IMR-90 (cell line): ENCODE measurements at regions not wholly inside any gene's neighbourhood (a gene's known extent, or its start where the extent isn't known, plus 50 kb on each side); places are given as distances from the start of the nearest gene placed in this dataset.

ENCODE experiments used
- ATAC-seq: fragments of 200-7000 bp; cut with Tn5 transposase; 2 replicates; pipeline ENCODE4 v1.9.1; 2020; ENCODE audit warnings: low read depth, mild to moderate bottlenecking, moderate library complexity
- BruUV-seq: library from RNA; stranded (reverse); fragments of 400-500 nt; replicated peaks from 2 replicates; lab custom pipeline; 2021; lab: Mats Ljungman, UMichigan
- CTCF ChIA-PET: fragments of 300-600 bp; formaldehyde crosslinking; extraction: SDS; loops from one replicate; lab custom pipeline; 2021; ENCODE audit warnings: antibody characterized with exemption; lab: Yijun Ruan, JAX
- POLR2A ChIA-PET: fragments of 300-600 bp; sonication (Branson Sonifier 250); formaldehyde crosslinking; loops from one replicate; lab custom pipeline; 2022; ENCODE audit warnings: antibody characterized with exemption; ENCODE audit not compliant: unreplicated experiment; lab: Charles Lee
- DNase-seq: peaks from one replicate; pipeline ENCODE4 v3.0.0; 2013
- H2AFZ ChIP-seq: replicated peaks from 2 replicates; pipeline ENCODE3; 2013; ENCODE audit warnings: low read length, mild to moderate bottlenecking; ENCODE audit not compliant: poor library complexity
- H2AK5ac ChIP-seq: 2 replicates; pipeline ENCODE4 v1.6.1; 2013; ENCODE audit warnings: low read depth, low read length, inconsistent platforms
- H2AK9ac ChIP-seq: replicated peaks from 2 replicates; pipeline ENCODE3; 2013; ENCODE audit warnings: mild to moderate bottlenecking, low read depth, low read length, moderate library complexity; ENCODE audit not compliant: poor library complexity
- H2BK120ac ChIP-seq: 2 replicates; pipeline ENCODE4 v1.6.1; 2013; ENCODE audit warnings: low read depth, low read length, inconsistent platforms
- H2BK15ac ChIP-seq: 3 replicates; pipeline ENCODE4 v1.6.1; 2013; ENCODE audit warnings: low read depth, low read length, inconsistent platforms
- H2BK20ac ChIP-seq: 2 replicates; pipeline ENCODE4 v1.6.1; 2013; ENCODE audit warnings: low read depth, mild to moderate bottlenecking, inconsistent platforms, low read length, moderate library complexity
- H2BK5ac ChIP-seq: 2 replicates; pipeline ENCODE4 v1.6.1; 2013; ENCODE audit warnings: mild to moderate bottlenecking, low read depth, low read length, inconsistent platforms; ENCODE audit not compliant: poor library complexity, severe bottlenecking
- H3K14ac ChIP-seq: replicated peaks from 2 replicates; pipeline ENCODE4 v1.6.1; 2013; ENCODE audit warnings: low read depth, low read length, inconsistent platforms
- H3K18ac ChIP-seq: 2 replicates; pipeline ENCODE4 v1.6.1; 2013; ENCODE audit warnings: low read depth, low read length, control low read depth
- H3K23ac ChIP-seq: 2 replicates; pipeline ENCODE4 v1.6.1; 2013; ENCODE audit warnings: low read depth, low read length, inconsistent platforms
- H3K27ac ChIP-seq: 2 replicates; pipeline ENCODE4 v1.5.1; 2013; ENCODE audit warnings: mild to moderate bottlenecking, control low read depth, low read length; ENCODE audit not compliant: insufficient read depth
- H3K27me3 ChIP-seq: 2 replicates; pipeline ENCODE4 v1.6.1; 2013; ENCODE audit warnings: low read length; ENCODE audit not compliant: control insufficient read depth, insufficient read depth
- H3K36me3 ChIP-seq: 2 replicates; pipeline ENCODE4 v1.6.1; 2013; ENCODE audit warnings: low read length, mixed read lengths; ENCODE audit not compliant: control insufficient read depth, insufficient read depth
- H3K4ac ChIP-seq: 2 replicates; pipeline ENCODE4 v1.6.1; 2013; ENCODE audit warnings: low read depth, low read length, inconsistent platforms
- H3K4me1 ChIP-seq: 2 replicates; pipeline ENCODE4 v1.6.1; 2013; ENCODE audit warnings: low read length, mixed read lengths; ENCODE audit not compliant: control insufficient read depth, insufficient read depth
- H3K4me2 ChIP-seq: 2 replicates; pipeline ENCODE4 v1.6.1; 2013; ENCODE audit warnings: low read depth, mild to moderate bottlenecking, control low read depth, low read length, moderate library complexity
- H3K4me3 ChIP-seq: 2 replicates; pipeline ENCODE4 v1.5.1; 2013; ENCODE audit warnings: low read depth, mild to moderate bottlenecking, control low read depth, low read length, moderate library complexity; ENCODE audit not compliant: insufficient read depth
- H3K56ac ChIP-seq: 2 replicates; pipeline ENCODE4 v1.6.1; 2013; ENCODE audit warnings: low read length, inconsistent platforms; ENCODE audit not compliant: insufficient read depth; ENCODE audit errors: extremely low read depth
- H3K79me1 ChIP-seq, 2 experiments: 2 replicates each; pipeline ENCODE4 v1.6.1; 2013; ENCODE audit warnings: low read length in 2 of 2, inconsistent platforms in 1 of 2, low read depth in 1 of 2
- H3K9ac ChIP-seq: 2 replicates; pipeline ENCODE4 v1.6.1; 2013; ENCODE audit warnings: low read depth, low read length, control low read depth
- H3K9me1 ChIP-seq: 2 replicates; pipeline ENCODE4 v1.6.1; 2013; ENCODE audit warnings: low read length, inconsistent platforms; ENCODE audit not compliant: insufficient read depth
- H3K9me3 ChIP-seq: 2 replicates; pipeline ENCODE4 v1.6.1; 2013; ENCODE audit warnings: low read length; ENCODE audit not compliant: control insufficient read depth, insufficient read depth
- H4K20me1 ChIP-seq: 2 replicates; pipeline ENCODE4 v1.6.1; 2013; ENCODE audit warnings: low read length, inconsistent platforms; ENCODE audit not compliant: insufficient read depth
- H4K5ac ChIP-seq: 2 replicates; pipeline ENCODE4 v1.6.1; 2013; ENCODE audit warnings: mild to moderate bottlenecking, low read depth, low read length, control low read depth
- H4K8ac ChIP-seq, 2 experiments: 2 replicates each; pipeline ENCODE4 v1.6.1; 2013; ENCODE audit warnings: low read depth in 2 of 2, low read length in 2 of 2, control low read depth in 1 of 2, inconsistent platforms in 1 of 2
- H4K91ac ChIP-seq: 2 replicates; pipeline ENCODE4 v1.6.1; 2013; ENCODE audit warnings: low read depth, low read length, inconsistent platforms; ENCODE audit not compliant: insufficient read depth
- CEBPB ChIP-seq: IDR thresholded peaks from 2 replicates; pipeline ENCODE4 v1.6.1; 2012; ENCODE audit warnings: low read depth, low read length, improper control_type of control experiment
- CHD1 ChIP-seq: IDR thresholded peaks from 2 replicates; pipeline ENCODE4 v1.6.1; 2012; ENCODE audit warnings: low read depth, low read length, improper control_type of control experiment
- MXI1 ChIP-seq: IDR thresholded peaks from 2 replicates; pipeline ENCODE4 v1.6.1; 2012; ENCODE audit warnings: low read depth, mild to moderate bottlenecking, low read length, moderate library complexity, borderline replicate concordance
- WGBS, 2 experiments: methylation state at CpG; one replicate each; pipeline versions ENCODE4 v1.1.5 to v1.1.7; 2013; ENCODE audit warnings: missing lambda C conversion rate in 2 of 2; ENCODE audit not compliant: insufficient read length in 1 of 2; ENCODE audit errors: extremely low coverage in 2 of 2; 5-methylcytosine and 5-hydroxymethylcytosine counted together
- dilution Hi-C: fragments of 300-500 bp; cut with HindIII; formaldehyde crosslinking; loops from one replicate; pipeline ENCODE4 v1.14.3; 2018; ENCODE audit warnings: low sequenced_read_pairs; ENCODE audit not compliant: unreplicated experiment
- in situ Hi-C: fragments of 300-500 bp; cut with MboI; formaldehyde crosslinking; loops from 3 replicates; pipeline ENCODE4 v1.14.3; 2019; ENCODE audit warnings: low sequenced_read_pairs, inconsistent platforms, mixed read lengths
- intact Hi-C: fragments of 100-400 bp; cut with micrococcal nuclease; formaldehyde crosslinking; loops from 2 replicates; pipeline ENCODE4 v1.10.0; 2022

DNA sequence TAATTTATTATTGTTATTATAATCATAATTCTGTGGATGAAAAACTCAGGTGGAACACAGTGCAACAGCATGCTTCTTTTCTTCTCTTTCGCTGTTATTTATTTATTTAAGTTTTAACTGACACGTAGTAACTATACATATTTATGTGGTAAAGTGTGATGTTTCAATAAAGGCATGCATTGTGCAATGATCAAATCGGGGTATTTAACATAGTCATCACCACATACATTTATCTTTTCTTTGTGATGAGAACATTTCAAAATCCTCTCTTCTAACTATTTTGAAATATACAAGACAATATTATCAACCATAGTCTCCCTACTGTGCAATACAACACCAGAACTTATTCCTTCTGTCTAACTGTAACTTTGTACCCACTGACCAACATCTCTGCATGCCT is 152.5 kb upstream of the LYZL1 start:
- in situ Hi-C loops = no loop called here

More for the DNA sequence above, 152.5 kb upstream of the LYZL1 start:
- intact Hi-C loops = no loop called here
- H3K18ac ChIP-seq = peak overlapping the region; percentile 9; the same call in 1 of the 2 replicates
- H4K8ac ChIP-seq = 0 out of 4 replicates have a peak overlapping the region, but pooled peaks of 1 of the 2 experiments have one; percentile 24
- no peaks in the 10 kb centered on the region for H3K27me3 ChIP-seq
- no peak overlapping the region for H3K9ac ChIP-seq
- no peak overlapping the region; the same call in 1 of the 2 replicates for H3K14ac ChIP-seq
- WGBS, 2 experiments = no CpG with 5 or more reads among the region's 3 CpGs
- dilution Hi-C loops = no loop called here
- TF ChIP-seq CEBPB (peak; percentile 90), CHD1 (no peak), MXI1 (no peak)
- H2AK5ac ChIP-seq = peak overlapping the region; percentile 54; the same call in 1 of the 2 replicates
- no peaks in the 10 kb centered on the region for H3K9me3 ChIP-seq
- no peak overlapping the region for H2AFZ ChIP-seq
- no peak overlapping the region for H3K4me2 ChIP-seq
- POLR2A ChIA-PET = no interaction called here
- H4K20me1 ChIP-seq = no peaks in the 10 kb centered on the region
- H3K36me3 ChIP-seq = no peaks in the 10 kb centered on the region
- H3K9me1 ChIP-seq = peaks cover 7% of the 10 kb centered on the region; the same call in 1 of the 2 replicates
- H3K4ac ChIP-seq = peak overlapping the region; percentile 49; the same call in 1 of the 2 replicates
- H2BK120ac ChIP-seq = peak overlapping the region; percentile 53
- no peak overlapping the region for H3K23ac ChIP-seq
- H3K4me1 ChIP-seq = peaks cover 19% of the 10 kb centered on the region
- peak overlapping the region; percentile 59; the same call in 1 of the 2 replicates for H2BK20ac ChIP-seq
- no peaks in the 10 kb centered on the region for H3K79me1 ChIP-seq
- H3K56ac ChIP-seq = no peak overlapping the region
- H2BK15ac ChIP-seq = peak overlapping the region; percentile 20; the same call in 1 of the 3 replicates
- no peak overlapping the region for H2AK9ac ChIP-seq
- H4K5ac ChIP-seq = peak overlapping the region; percentile 25; the same call in 1 of the 2 replicates
- BruUV-seq = no TSS peak
- H3K27ac ChIP-seq = no peak overlapping the region
- no peak for ATAC-seq
- CTCF ChIA-PET = interaction anchor here (1.7 kb wide), 1 partner anchor 168 kb away, joined by 6 read pairs; no protein-coding TSS in a partner anchor
- DNase-seq = peak; percentile 61
- peak overlapping the region; percentile 3 for H2BK5ac ChIP-seq
- H3K4me3 ChIP-seq = no peak overlapping the region
- peak overlapping the region; percentile 13; the same call in 1 of the 2 replicates for H4K91ac ChIP-seq
